ENCODE measurements at regions not wholly inside any gene's neighbourhood (a gene's known extent, or its start where the extent isn't known, plus 50 kb on each side); places are given as distances from the start of the nearest gene placed in this dataset.

DNA sequence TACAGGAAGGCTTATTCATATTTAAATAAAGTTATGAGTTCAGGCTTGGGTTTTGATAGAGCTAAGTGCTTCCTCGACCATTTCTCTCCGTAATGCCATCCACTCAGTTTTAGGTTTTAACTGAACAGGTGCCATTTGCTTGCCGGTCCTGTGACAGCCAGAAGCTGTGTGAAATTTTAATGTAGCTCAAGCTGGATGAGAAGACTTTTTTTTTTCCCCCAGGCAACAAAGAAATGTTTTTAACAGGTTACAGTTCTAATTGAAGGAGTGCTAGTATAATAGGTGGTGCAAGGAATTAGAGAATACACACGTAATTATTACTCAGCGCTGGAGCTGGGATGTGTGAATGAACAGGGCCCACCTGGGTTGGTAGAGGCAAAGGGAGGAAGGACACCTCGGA lies 502.3 kb downstream of the AACS start:
- DNase-seq (ENCODE audit: low read depth in 2 of 2): no peak

DNA sequence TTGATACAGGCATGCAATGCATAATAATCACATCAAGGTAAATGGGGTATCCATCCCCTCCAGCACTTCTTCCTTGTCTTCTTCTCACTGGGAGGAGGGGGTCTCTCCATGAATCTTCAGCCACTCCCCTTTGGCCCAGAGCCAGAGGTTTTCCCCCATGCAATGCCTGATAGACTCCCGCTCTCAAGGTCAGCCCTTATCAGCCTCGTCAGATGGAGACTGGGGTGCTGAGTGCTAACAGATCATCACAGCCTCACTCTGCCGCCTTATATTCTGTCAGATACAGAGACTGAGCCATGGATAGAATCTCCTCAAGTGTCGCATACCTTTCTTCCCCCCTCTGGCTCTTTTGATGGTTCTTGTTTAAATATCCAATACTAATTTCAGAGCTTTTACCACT lies 503.1 kb downstream of the AACS start:
- DNase-seq (ENCODE audit: low read depth in 2 of 2): no peak

DNA sequence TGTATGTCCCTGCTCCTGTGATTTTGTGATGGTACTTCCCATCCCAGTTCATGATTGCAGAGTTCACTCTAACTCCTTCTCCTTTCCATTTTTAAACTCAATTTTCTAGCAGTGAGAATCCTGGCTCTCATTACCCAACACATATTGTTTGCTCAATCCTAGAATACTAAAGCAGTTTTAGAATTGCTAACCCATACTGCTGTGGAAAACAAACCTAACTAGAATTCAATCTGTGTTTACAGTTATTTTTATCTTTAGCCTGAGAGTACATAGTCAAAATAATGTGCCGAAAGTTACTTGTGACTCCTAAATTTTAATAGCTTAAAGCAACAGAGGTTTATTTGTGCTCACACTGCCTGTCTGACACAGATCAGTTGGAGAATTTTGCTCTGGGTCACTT lies 508.0 kb downstream of the AACS start:
- DNase-seq (ENCODE audit: low read depth in 2 of 2): no peak

DNA sequence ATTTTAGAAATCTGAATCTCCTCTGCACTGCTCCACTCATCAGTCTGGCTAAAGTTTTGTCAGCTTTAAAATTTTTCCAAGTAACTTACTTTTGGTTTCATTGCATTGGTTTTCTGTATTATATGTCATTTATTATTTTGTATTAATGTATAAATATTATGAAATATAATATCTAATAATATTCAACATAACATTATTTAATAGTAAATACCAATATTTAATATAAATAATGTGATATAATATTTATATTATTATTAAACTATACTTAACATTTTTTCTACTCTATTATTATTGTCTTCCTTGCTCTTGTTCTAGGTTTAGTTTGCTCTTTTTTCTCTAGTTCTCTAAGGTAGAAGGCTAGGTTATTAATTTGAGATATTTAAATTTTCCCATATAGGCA lies 512.1 kb downstream of the AACS start:
- DNase-seq (ENCODE audit: low read depth in 2 of 2): no peak

DNA sequence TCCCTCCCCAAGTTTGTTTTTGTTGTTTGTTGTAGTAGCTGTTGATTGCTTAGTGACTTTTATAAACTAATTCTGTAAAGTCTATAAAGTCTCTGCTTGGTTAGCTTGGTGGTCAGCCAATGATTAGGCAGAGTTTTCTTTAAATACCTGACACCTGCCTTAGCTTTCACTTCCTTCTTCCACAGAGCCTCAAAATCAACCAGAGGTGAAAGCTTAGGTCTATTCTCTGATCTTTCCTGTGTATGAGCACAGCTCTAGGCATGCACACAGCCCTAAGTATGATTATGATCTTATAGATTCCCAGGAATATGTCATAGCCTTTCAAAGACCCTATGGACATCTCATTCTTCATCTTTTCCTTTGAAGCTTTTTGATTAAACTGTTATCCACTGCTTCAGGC lies 514.7 kb downstream of the AACS start:
- DNase-seq (ENCODE audit: low read depth in 2 of 2): no peak

DNA sequence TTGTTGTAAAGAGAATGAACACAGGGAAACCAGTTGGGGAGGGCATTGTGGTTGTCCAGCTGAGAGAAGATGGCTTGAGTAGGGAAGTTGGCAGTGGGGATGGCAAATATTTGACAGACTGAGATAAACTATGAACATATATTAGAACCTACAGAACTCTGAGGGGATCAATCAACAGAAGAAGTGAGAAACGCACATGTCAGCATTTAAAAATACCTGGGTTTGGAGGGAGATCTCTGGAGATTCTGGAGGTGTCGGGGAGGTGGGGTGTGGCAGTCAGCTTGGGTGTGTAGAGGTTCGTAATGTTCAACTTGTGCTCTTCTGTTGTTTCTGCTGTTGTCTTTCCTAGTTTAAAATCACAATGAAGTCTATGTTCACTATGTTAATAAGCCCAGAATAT lies 517.8 kb downstream of the AACS start:
- DNase-seq (ENCODE audit: low read depth in 2 of 2): no peak

DNA sequence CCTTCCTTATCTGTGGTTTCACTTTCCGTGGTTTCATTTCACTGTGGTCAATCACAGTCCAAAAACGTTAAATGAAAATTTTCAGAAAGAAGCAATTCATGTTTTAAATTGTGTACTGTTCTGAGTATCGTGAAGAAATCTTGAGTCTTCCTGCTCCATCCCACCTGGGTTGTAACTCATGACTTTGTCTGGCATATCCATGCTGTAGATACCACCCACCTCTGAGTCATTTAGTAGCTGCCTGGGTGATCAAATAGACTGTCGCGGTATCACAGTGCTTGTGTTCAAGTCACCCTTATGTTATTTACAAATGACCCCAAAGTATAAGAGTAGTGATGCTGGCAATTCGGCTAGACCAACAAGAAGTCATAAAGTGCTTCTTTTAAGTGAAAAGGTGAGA lies 521.2 kb downstream of the AACS start:
- DNase-seq (ENCODE audit: low read depth in 2 of 2): no peak

DNA sequence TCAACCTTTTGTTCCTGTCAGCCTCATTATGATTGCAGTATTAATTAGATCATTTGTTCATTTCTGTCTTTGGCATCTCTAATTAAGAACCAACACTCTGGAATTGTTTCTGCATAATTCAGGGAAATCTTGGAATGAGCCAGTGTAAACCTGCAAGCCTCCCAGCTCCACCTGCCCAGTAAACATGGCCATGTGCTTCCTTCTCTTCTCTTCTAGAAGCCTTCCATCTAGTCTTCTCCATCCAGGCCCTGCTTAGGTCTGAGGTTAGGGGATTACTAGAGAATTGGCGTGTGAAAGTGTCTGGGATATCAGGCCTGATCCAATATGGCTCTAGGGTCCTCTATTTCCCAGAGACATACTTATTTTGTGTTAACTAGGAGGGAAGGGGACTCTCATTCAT lies 528.0 kb downstream of the AACS start:
- no peak for DNase-seq (ENCODE audit: low read depth in 2 of 2)

DNA sequence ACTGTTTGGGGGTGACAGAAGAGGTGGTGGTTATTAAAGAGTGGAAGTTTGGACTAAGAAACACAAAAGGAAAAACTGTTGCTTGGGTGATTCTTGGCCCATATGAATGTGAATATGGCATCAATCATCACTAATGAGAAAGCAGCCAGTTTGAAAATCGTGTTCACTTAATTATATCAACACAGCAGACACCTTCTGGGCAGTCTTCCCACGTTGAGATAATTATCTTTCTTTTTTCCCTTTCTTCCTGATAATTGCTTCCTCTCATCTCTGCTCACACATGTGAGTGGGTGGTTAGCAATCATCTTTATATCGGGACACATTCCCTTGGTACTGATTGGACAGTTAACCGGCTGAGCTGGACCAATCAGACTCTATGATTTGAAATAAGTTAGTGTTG lies 539.7 kb downstream of the AACS start:
- no peak for DNase-seq (ENCODE audit: low read depth in 2 of 2)

DNA sequence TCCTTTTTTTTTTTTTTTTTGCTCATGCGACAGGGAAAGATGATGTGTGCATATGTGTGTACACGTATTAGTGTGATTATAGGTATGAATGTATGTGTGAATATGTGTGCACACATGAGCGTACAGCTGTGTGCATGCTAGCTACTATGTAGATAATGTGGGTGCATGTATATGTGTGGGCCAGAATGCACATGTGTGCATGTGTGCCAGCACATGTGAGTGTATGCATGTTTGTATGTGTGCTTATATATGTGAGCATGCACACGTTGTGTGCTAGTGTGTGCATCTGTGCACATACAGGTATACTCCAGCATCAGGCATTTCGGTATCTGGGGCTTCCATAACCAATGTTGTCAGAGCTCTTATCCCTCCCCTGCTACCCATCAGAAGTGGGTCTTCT lies 541.1 kb downstream of the AACS start:
- DNase-seq (ENCODE audit: low read depth in 2 of 2): no peak

DNA sequence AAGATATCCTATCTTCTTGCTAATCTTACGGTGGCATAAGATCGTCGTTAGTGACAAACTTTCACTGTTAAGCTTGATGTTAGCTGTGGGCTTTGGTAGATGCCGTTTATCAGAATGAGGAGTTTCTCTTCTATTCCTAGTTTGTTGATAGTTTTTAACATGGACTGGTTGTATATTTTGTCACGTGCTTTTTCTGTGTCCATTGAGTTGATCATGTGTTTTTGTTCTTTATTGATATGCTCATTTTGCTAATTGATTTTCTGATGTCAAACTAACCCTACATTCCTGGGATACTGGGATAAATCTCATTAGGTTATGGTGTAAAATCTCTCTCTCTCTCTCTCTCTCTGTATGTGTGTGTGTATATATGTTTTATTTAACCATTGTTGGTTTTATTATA lies 545.1 kb downstream of the AACS start:
- DNase-seq (ENCODE audit: low read depth in 2 of 2): no peak

DNA sequence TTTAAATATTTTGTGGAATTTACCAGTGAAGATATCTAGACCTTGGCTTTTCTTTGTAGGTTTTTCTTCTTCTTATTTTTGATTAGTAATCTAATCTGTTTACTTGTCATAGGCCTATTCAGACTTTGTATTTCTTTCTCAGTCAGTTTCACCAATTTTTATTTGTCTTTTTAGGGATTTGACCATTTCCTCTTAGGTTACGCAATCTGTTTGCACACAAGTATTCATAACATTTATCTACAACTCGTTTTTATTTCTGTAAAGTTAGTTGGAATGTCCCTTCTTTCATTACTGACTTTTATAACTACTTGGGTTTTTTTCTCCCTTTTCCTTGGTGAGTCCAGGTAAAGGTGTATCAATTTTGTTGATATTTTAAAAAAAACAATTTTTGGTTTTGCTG lies 545.7 kb downstream of the AACS start:
- DNase-seq (ENCODE audit: low read depth in 2 of 2): no peak

DNA sequence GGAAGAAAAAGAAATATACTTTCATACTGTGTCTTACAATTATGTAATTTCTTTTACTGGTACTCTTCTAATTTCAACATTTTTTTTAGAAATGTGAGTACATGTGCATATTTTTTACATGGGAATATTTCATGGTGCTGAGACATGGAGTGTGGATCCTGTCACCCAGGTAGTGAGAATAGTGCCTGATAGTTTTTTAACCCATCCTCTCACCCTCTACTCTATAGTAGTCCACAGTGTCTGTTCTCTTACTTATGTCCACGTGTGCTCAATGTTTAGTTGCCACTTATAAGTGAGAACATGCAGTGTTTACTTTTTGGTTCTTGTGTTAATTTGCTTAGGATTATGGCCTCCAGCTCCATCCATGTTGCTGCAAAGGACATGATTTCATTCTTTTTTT lies 548.8 kb downstream of the AACS start:
- no peak for DNase-seq (ENCODE audit: low read depth in 2 of 2)

DNA sequence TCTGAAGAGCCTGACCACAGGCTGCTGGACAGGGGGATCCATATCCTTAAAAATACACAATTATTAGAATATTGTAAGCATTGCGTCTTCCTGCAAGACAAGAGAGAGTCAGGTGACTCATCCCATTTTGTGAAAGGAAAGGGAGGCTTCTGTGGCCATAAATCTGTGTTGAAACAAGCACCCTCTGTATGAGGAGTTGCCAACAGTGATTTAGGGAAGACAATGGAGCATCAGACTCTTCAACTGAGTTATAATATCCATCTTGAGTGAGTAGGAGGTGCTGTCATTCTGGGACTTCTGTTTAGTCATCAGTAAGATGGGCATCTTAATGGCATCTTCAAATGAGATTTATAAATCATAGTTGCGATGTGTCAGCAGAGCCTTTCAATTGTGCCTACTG lies 554.5 kb downstream of the AACS start:
- DNase-seq (ENCODE audit: low read depth in 2 of 2): no peak

DNA sequence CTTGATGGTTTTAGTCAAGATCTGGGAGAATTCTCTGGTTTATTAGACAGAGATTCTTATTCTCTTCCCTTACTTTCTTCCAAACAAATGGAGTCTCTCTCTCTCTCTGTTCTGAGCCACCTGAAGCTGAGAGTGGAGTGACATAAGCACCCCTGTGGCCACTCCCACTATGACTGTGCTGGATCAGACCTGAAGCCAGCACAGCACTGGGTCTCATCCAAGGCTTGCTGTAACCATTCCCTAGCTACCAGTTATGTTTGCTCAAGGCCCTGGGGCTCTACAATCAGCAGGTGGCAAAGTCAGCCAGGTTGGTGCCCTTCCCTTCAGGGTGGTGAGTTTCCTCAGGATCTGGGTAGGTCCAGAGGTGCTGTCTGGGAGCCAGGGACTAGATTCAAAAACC lies 568.5 kb downstream of the AACS start:
- DNase-seq (ENCODE audit: low read depth in 2 of 2): no peak

DNA sequence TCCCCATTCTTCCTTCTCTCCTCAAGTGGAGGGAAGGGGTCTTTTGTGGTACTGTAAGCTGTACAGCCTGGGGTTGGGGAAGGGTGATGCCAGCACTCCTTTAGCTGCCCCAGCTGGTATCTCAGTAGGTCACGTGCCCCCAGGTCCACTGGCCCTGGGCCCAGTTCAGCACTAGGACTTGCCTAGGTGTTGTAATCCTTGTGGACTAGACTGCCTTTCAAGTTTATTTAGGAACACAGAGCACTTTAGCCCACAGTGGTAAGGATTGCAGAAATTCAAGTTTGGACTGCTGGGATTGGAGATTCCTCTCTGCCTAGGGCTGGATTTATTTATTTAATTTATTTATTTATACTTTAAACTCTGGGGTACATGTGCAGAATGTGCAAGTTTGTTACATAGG lies 569.6 kb downstream of the AACS start:
- DNase-seq (ENCODE audit: low read depth in 2 of 2): no peak

DNA sequence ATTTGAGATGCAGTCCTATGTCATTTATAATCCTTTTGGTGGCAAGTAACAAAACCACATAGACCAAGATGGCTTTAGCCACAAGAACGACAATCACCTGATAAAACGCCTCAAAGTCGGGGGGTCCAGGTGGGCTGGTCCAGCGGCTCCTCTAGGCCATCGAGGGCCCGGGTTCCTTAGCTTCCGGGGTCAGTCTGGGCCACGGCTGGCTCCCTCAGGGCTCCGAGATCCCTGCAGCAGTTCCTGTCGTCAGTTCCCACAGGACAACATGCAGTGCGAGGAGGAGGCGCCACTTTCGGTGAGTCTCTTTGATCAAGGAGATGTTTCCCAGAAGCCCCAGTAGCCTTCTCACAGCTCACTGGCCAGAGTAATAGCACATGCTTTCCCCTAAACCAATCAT lies 574.6 kb downstream of the AACS start:
- no peak for DNase-seq (ENCODE audit: low read depth in 2 of 2)

DNA sequence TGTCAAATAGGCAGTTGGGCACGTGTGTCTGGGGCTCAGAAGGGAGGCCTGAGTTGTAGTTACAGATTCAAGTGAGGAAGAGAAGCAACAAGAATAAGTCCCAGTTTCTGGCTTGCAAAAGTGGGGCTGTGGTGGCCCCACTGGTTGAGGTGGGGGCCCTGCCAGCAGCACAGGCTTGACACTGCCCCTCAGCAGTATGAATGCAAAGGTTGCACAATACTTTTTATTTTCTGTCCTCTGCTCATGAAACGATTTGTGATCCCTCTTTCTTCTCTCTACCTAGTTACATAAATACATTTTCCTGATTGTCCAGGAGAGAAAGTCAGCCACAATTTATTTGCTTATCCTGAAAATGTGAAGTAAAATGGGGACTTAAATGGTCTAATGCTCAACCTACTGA lies 577.8 kb downstream of the AACS start:
- DNase-seq (ENCODE audit: low read depth in 2 of 2): no peak

DNA sequence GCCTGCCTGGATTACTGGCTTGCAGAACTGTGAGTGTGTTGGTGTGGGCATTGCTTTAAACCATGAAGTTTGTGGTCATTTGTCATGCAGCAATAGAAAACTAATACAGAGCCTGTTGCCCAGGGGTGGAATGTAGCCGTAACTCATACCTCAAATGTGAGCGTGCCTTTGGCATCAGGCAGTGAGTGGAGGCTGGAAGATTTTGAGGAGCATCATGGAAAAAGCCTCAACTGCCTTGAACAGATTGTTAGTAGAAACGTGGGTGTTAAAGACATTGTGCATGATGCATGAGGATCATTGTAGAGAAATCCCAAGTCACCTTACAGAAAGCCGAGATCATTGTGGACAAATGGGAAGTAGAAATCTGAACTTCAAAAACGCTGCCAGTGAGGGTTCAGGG lies 580.5 kb downstream of the AACS start:
- DNase-seq (ENCODE audit: low read depth in 2 of 2): no peak

DNA sequence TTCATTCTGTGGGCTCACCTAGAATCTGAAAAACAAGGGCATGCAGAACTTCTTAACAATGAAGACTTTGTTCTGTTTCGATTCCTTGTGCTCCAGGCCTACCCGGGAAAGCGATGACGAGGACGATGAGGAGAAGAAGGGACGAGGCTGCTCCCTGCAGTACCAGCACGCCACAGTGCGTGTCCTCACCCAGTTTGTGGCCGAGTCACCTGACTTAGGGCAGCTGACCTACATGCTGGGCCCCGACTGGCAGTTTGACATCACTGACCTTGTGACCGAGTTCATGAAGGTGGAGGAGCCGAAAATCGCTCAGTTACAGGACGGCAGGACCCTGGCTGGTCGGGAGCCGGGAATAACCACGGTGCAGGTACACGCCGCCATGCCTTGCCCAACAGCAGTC lies 585.4 kb downstream of the AACS start:
- DNase-seq (ENCODE audit: low read depth in 2 of 2): no peak

DNA sequence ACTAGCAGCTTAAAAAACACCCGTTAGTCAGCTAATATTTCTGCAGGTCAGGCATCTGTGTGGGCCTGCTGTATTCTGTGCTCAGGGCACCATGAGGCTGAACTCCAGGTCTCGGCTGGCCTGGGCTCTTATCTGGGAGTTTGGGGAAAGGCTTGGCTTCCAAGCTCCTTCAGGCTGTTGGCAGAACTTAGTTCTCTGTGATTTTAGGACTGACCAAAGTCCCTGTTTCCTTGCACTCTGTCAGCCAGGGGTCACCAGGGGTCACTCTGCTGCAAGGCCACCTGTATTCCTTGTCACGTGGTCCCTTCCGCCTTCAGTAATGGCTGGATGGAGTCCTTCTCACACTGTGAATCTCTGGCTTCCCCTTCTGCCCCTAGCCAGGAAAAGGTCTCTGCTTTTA lies 586.4 kb downstream of the AACS start:
- no peak for DNase-seq (ENCODE audit: low read depth in 2 of 2)

DNA sequence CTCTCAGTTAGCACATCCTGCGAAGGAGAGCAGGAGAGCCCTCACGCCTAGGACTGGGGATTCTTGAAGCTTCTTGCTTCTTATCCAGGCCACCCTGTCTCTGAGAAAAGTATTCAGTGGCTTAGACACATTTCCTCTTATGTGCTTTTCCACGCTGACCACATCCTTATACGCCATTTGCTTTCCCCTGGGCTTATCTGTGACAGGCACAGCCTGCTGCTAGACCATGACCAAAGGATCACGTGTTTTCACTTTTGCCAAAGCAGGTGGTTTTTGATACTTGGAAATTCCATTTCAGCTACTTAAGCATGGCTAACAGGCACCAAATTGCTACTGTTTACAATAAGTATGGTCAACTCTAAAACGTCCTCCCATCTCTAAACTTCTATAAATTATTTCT lies 587.4 kb downstream of the AACS start:
- DNase-seq (ENCODE audit: low read depth in 2 of 2): no peak

DNA sequence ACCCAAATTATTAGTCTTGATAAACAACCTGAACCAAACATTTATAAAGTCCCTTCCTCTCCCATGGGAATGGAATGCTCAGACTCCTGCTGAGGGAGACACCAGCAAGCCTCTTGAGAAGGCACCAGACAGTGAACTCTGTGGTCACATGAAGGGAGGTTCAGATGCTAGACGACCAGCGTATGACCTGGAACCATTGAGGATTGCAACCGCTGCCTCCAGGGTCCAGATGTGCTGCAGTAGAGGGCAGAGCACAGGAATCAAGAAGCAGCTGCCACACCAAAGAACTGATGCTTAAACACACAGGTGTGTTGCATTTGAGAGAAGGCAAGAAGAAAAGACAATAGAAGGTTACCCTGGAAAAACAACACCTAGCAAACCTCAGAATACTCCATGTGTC lies 592.4 kb downstream of the AACS start:
- DNase-seq (ENCODE audit: low read depth in 2 of 2): no peak

DNA sequence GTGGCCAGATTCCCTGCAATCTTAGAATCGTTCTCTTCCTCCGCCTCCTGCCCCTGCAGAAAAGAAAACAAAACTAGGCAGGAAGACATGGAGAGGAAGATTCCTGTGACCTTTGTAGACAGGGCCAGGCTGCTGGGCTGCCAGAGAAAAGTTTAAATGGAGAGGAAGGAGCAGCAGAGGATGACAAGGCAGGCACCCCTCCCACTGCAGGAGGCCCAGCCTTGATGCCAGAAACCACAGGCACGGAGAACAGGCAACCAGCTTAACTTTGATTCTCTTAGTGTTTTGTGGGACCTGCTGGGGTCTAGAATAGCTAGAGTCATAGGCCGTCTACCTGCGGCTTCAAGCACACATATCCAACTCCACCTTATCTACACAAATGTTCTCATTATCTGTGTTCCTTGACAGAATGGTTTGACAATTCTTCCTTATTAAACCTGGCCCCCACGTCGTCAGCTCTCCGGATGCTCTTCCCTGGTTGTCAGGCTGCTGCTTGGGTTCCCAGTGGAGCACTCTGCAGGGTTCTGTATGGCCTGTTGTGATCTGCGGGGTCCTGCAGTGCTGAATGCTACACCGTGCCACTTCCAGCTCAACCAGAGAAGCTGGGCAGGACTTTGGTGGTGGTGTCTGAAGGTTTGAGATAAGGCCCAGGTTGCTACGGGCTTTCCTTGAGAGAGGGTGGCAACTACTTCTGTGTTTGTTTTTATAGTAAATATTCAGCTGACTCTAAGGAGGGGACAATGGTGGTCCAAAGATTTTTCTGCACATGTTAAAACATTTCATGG lies 609.5 kb downstream of the AACS start:
- no peak for DNase-seq (ENCODE audit: low read depth in 2 of 2)
